ENCODE measurements at regions not wholly inside any gene's neighbourhood (a gene's known extent, or its start where the extent isn't known, plus 50 kb on each side); places are given as distances from the start of the nearest gene placed in this dataset.

- TF ChIP-seq CTCF (IDR thresholded peaks at IDR 0.05) (no peak), POLR2A (IDR thresholded peaks at IDR 0.05) (no peak)
Measured at GRCh38 chr17:68656666-68657065, 55.5 kb upstream of the FAM20A start.

Data from testis (tissue), 2 donors.